Activated CD8-positive, alpha-beta memory T cell treated with anti-CD3 and anti-CD28 coated beads for 48 hours (primary cell): ENCODE measurements at regions not wholly inside any gene's neighbourhood (a gene's known extent, or its start where the extent isn't known, plus 50 kb on each side); places are given as distances from the start of the nearest gene placed in this dataset.

ENCODE experiments used
- DNase-seq, 3 experiments: peaks; one replicate each; pipeline ENCODE4 v3.0.0-alpha.2; 2020; ENCODE audit warnings: low read depth in 2 of 3, low spot score in 2 of 3

- DNase-seq, result no peak
Observed at GRCh38 chr5:163619951-163620350, 114.5 kb downstream of the MAT2B start.

GRCh38 chr5:163622799-163623198 lies 117.4 kb downstream of the MAT2B start:
- DNase-seq, result no peak

- DNase-seq, result no peak
Observed at GRCh38 chr5:163623524-163623923, 118.1 kb downstream of the MAT2B start.

- DNase-seq, result no peak
Observed at GRCh38 chr5:163623986-163624385, 118.6 kb downstream of the MAT2B start.

GRCh38 chr5:163624431-163624830 lies 119.0 kb downstream of the MAT2B start:
- DNase-seq, result no peak

- DNase-seq, result no peak
Observed at GRCh38 chr5:163626904-163627434, 121.5 kb downstream of the MAT2B start.

GRCh38 chr5:163631856-163632255 lies 126.4 kb downstream of the MAT2B start:
- DNase-seq, result no peak

- DNase-seq, result no peak
Observed at GRCh38 chr5:163633926-163634460, 128.6 kb downstream of the MAT2B start.

- no peak for DNase-seq
Observed at GRCh38 chr5:163635631-163636030, 130.2 kb downstream of the MAT2B start.

GRCh38 chr5:163642904-163643303 lies 137.5 kb downstream of the MAT2B start:
- DNase-seq, result no peak

- no peak for DNase-seq
Observed at GRCh38 chr5:163645421-163646416, 140.3 kb downstream of the MAT2B start.

GRCh38 chr5:163649514-163649913 lies 144.1 kb downstream of the MAT2B start:
- DNase-seq, result no peak

GRCh38 chr5:163653526-163653925 lies 148.1 kb downstream of the MAT2B start:
- DNase-seq, result no peak

- DNase-seq, result no peak
Observed at GRCh38 chr5:163658702-163659567, 153.5 kb downstream of the MAT2B start.

- no peak for DNase-seq
Observed at GRCh38 chr5:163659568-163659902, 154.1 kb downstream of the MAT2B start.

GRCh38 chr5:163660486-163660885 lies 155.1 kb downstream of the MAT2B start:
- no peak for DNase-seq

GRCh38 chr5:163661360-163661759 lies 155.9 kb downstream of the MAT2B start:
- no peak for DNase-seq

GRCh38 chr5:163670036-163670435 lies 164.6 kb downstream of the MAT2B start:
- no peak for DNase-seq

GRCh38 chr5:163677092-163677491 lies 171.7 kb downstream of the MAT2B start:
- no peak for DNase-seq

- no peak for DNase-seq
Observed at GRCh38 chr5:163682234-163682633, 176.8 kb downstream of the MAT2B start.

- DNase-seq, result no peak
Observed at GRCh38 chr5:163687414-163687813, 182.0 kb downstream of the MAT2B start.
